ENCODE measurements at regions not wholly inside any gene's neighbourhood (a gene's known extent, or its start where the extent isn't known, plus 50 kb on each side); places are given as distances from the start of the nearest gene placed in this dataset.
A peak's percentile ranks its signal among the peaks of the same experiment; 100 is the strongest.

GRCh38 chr13:38204556-38204955 is 145.1 kb upstream of the UFM1 start:
- H3K9me3 ChIP-seq (ENCODE audit: control insufficient read depth, insufficient read depth, low read depth, low read length), result no peaks in the 10 kb centered on the region

GRCh38 chr13:38202740-38203139 is 146.9 kb upstream of the UFM1 start:
- no peak overlapping the region for H3K9ac ChIP-seq (ENCODE audit: insufficient read depth, low read length)
- H3K4me3 ChIP-seq (replicated peaks in 1 of 4; ENCODE audit: control extremely low read depth in 1 of 4, insufficient read depth in 1 of 4, low read depth in 3 of 4, low read length in 4 of 4), result no peak overlapping the region
- H3K9me3 ChIP-seq (ENCODE audit: control insufficient read depth, insufficient read depth, low read depth, low read length), result no peaks in the 10 kb centered on the region
- peak in 1 of 2 donors; percentile 89 for DNase-seq (ENCODE audit: low read depth in 2 of 2)
- H3K36me3 ChIP-seq (ENCODE audit: control insufficient read depth, insufficient read depth, low read length), result no peaks in the 10 kb centered on the region
- H3K27ac ChIP-seq (ENCODE audit: insufficient read depth, low read length), result no peak overlapping the region
- H4K20me1 ChIP-seq (ENCODE audit: control insufficient read depth, extremely low read depth, insufficient read depth, low read length), result no peaks in the 10 kb centered on the region
- H3K4me2 ChIP-seq (ENCODE audit: extremely low read depth, insufficient read depth, low read length), result no peak overlapping the region
- no peak overlapping the region for H2AFZ ChIP-seq (ENCODE audit: low read length)
- no peak for TF ChIP-seq EZH2 (IDR thresholded peaks at IDR 0.05; ENCODE audit: low read length, missing control alignments)
- no peak for TF ChIP-seq CTCF (conservative IDR thresholded peaks at IDR 0.05 in 1 of 2, IDR thresholded peaks at IDR 0.05 in 1 of 2; ENCODE audit: low read depth in 1 of 2, low read length in 2 of 2)
- no peaks in the 10 kb centered on the region for H3K79me2 ChIP-seq (ENCODE audit: control insufficient read depth, insufficient read depth, low read length)
- H3K4me1 ChIP-seq (ENCODE audit: control insufficient read depth, extremely low read depth, insufficient read depth, low read length), result no peaks in the 10 kb centered on the region
- no peaks in the 10 kb centered on the region for H3K27me3 ChIP-seq (ENCODE audit: control insufficient read depth, insufficient read depth, low read length)

More at GRCh38 chr13:38204556-38204955, 145.1 kb upstream of the UFM1 start:
- Histone ChIP-seq H3K36me3 (ENCODE audit: control insufficient read depth, insufficient read depth, low read length) (no peaks in the 10 kb centered on the region), H4K20me1 (ENCODE audit: control insufficient read depth, extremely low read depth, insufficient read depth, low read length) (no peaks in the 10 kb centered on the region), H3K79me2 (ENCODE audit: control insufficient read depth, insufficient read depth, low read length) (no peaks in the 10 kb centered on the region), H3K27ac (ENCODE audit: insufficient read depth, low read length) (no peak overlapping the region), H3K4me2 (ENCODE audit: extremely low read depth, insufficient read depth, low read length) (no peak overlapping the region), H3K4me3 (replicated peaks in 1 of 4; ENCODE audit: control extremely low read depth in 1 of 4, insufficient read depth in 1 of 4, low read depth in 3 of 4, low read length in 4 of 4) (no peak overlapping the region), H3K27me3 (ENCODE audit: control insufficient read depth, insufficient read depth, low read length) (no peaks in the 10 kb centered on the region), H3K9ac (ENCODE audit: insufficient read depth, low read length) (no peak overlapping the region), H2AFZ (ENCODE audit: low read length) (no peak overlapping the region), H3K4me1 (ENCODE audit: control insufficient read depth, extremely low read depth, insufficient read depth, low read length) (no peaks in the 10 kb centered on the region)
- TF ChIP-seq CTCF (conservative IDR thresholded peaks at IDR 0.05 in 1 of 2, IDR thresholded peaks at IDR 0.05 in 1 of 2; ENCODE audit: low read depth in 1 of 2, low read length in 2 of 2), result no peak
- TF ChIP-seq EZH2 (IDR thresholded peaks at IDR 0.05; ENCODE audit: low read length, missing control alignments), result no peak
- no peak for DNase-seq (ENCODE audit: low read depth in 2 of 2)

GRCh38 chr13:38191016-38191415 is 158.6 kb upstream of the UFM1 start:
- H3K4me1 ChIP-seq (ENCODE audit: control insufficient read depth, extremely low read depth, insufficient read depth, low read length), result no peaks in the 10 kb centered on the region
- H3K27ac ChIP-seq (ENCODE audit: insufficient read depth, low read length), result no peak overlapping the region
- DNase-seq (ENCODE audit: low read depth in 2 of 2), result no peak
- H3K36me3 ChIP-seq (ENCODE audit: control insufficient read depth, insufficient read depth, low read length), result no peaks in the 10 kb centered on the region
- H3K4me3 ChIP-seq (replicated peaks in 1 of 4; ENCODE audit: control extremely low read depth in 1 of 4, insufficient read depth in 1 of 4, low read depth in 3 of 4, low read length in 4 of 4), result no peak overlapping the region
- no peaks in the 10 kb centered on the region for H4K20me1 ChIP-seq (ENCODE audit: control insufficient read depth, extremely low read depth, insufficient read depth, low read length)
- H3K79me2 ChIP-seq (ENCODE audit: control insufficient read depth, insufficient read depth, low read length), result no peaks in the 10 kb centered on the region
- no peak overlapping the region for H2AFZ ChIP-seq (ENCODE audit: low read length)
- no peaks in the 10 kb centered on the region for H3K9me3 ChIP-seq (ENCODE audit: control insufficient read depth, insufficient read depth, low read depth, low read length)
- TF ChIP-seq CTCF (conservative IDR thresholded peaks at IDR 0.05 in 1 of 2, IDR thresholded peaks at IDR 0.05 in 1 of 2; ENCODE audit: low read depth in 1 of 2, low read length in 2 of 2), result no peak
- TF ChIP-seq EZH2 (IDR thresholded peaks at IDR 0.05; ENCODE audit: low read length, missing control alignments), result no peak
- no peak overlapping the region for H3K4me2 ChIP-seq (ENCODE audit: extremely low read depth, insufficient read depth, low read length)
- no peak overlapping the region for H3K9ac ChIP-seq (ENCODE audit: insufficient read depth, low read length)
- H3K27me3 ChIP-seq (ENCODE audit: control insufficient read depth, insufficient read depth, low read length), result no peaks in the 10 kb centered on the region

Measured in fibroblast of lung (primary cell).